Psoas muscle (tissue), 7 donors: ENCODE measurements at regions not wholly inside any gene's neighbourhood (a gene's known extent, or its start where the extent isn't known, plus 50 kb on each side); places are given as distances from the start of the nearest gene placed in this dataset.

Experiments
- ATAC-seq, 4 donors: fragments of 200-7000 bp; cut with Tn5 transposase; one replicate each; pipeline ENCODE4 v1.9.1; 2020; ENCODE audit warnings: moderate library complexity in 3 of 4, mild to moderate bottlenecking in 2 of 4
- DNase-seq, 2 donors: peaks; one replicate each; pipeline ENCODE4 v3.0.0-alpha.2; 2020
- H3K27ac ChIP-seq: fragments of 200-600 bp; one replicate; pipeline ENCODE4 v1.8.0; 2022
- H3K27me3 ChIP-seq, 3 donors: fragments of 200-600 bp in 1 of 3; one replicate each; pipeline versions ENCODE4 v1.6.1 to v1.8.0; 2013 to 2022; ENCODE audit warnings: low read length in 2 of 3, mild to moderate bottlenecking in 2 of 3, moderate library complexity in 1 of 3; ENCODE audit not compliant: insufficient read depth in 3 of 3
- H3K36me3 ChIP-seq, 2 donors: fragments of 200-600 bp in 1 of 2; one replicate each; pipeline versions ENCODE4 v1.6.1 to v1.8.0; 2013 to 2022; ENCODE audit warnings: low read depth in 1 of 2, mild to moderate bottlenecking in 1 of 2, moderate library complexity in 1 of 2; ENCODE audit not compliant: insufficient read depth in 1 of 2
- H3K4me1 ChIP-seq: fragments of 200-600 bp; one replicate; pipeline ENCODE4 v1.8.0; 2022
- H3K4me3 ChIP-seq: fragments of 200-600 bp; one replicate; pipeline ENCODE4 v1.8.0; 2022; ENCODE audit warnings: mild to moderate bottlenecking
- H3K9me3 ChIP-seq: fragments of 200-600 bp; one replicate; pipeline ENCODE4 v1.8.0; 2022
- CTCF ChIP-seq: fragments of 200-600 bp; IDR thresholded peaks from one replicate; pipeline ENCODE4 v1.8.0; 2022; ENCODE audit warnings: antibody characterized with exemption
- WGBS, 3 donors: extraction: QIAGEN DNeasy Blood & Tissue Kit; methylation state at CpG; one replicate each; pipeline versions ENCODE4 v1.1.6 to v1.1.7; 2013; 5-methylcytosine and 5-hydroxymethylcytosine counted together
- intact Hi-C, 2 donors: fragments of 100-400 bp; cut with DNase I; formaldehyde crosslinking; loops; one replicate each; pipeline versions ENCODE4 v1.11.0 to v1.14.2; 2022
- donor health status: healthy with polysubstance abuse.
- donor health status: DM: no; HTN: no; CAD: no; lungs with moderate emphysema.
- donor health status: Bipolar disorder and iron deficiency.
- donor health status: healthy.
- donor health status: DM: yes; HTN: yes; CAD: no.
- donor health status: DM: no; HTN: no; CAD: no.
- donor health status: DM: yes; HTN: yes; CAD: no.

GRCh38 chr4:4633431-4633830 lies 91.6 kb upstream of the STX18 start:
- Histone ChIP-seq H3K27me3 (peaks cover 0 to 3% (median 0%) of the 10 kb centered on the region in 3 donors), H3K27ac (no peak overlapping the region), H3K4me3 (no peak overlapping the region), H3K36me3 (no peaks in the 10 kb centered on the region), H3K9me3 (no peaks in the 10 kb centered on the region), H3K4me1 (no peaks in the 10 kb centered on the region)
- no peak for ATAC-seq
- intact Hi-C loops, result no loop called here
- 91 to 93% (median 92%) methylated on average over 3 of the region's 3 CpGs for WGBS, 3 donors
- TF ChIP-seq CTCF, result no peak
- no peak for DNase-seq

GRCh38 chr4:4631150-4631549 lies 89.3 kb upstream of the STX18 start:
- Histone ChIP-seq H3K27ac (no peak overlapping the region), H3K9me3 (no peaks in the 10 kb centered on the region), H3K27me3 (peaks cover 0 to 3% (median 0%) of the 10 kb centered on the region in 3 donors), H3K4me3 (no peak overlapping the region), H3K4me1 (no peaks in the 10 kb centered on the region), H3K36me3 (no peaks in the 10 kb centered on the region)
- intact Hi-C loops, result no loop called here
- DNase-seq (no peak), ATAC-seq (no peak)
- no peak for TF ChIP-seq CTCF

GRCh38 chr4:4627906-4628305 lies 86.1 kb upstream of the STX18 start:
- Histone ChIP-seq H3K27me3 (no peaks in the 10 kb centered on the region), H3K27ac (no peak overlapping the region), H3K4me1 (no peaks in the 10 kb centered on the region), H3K36me3 (no peaks in the 10 kb centered on the region), H3K4me3 (no peak overlapping the region), H3K9me3 (no peaks in the 10 kb centered on the region)
- whole genome bisulfite sequencing, 3 donors, result 88 to 92% (median 92%) methylated on average over 2 of the region's 2 CpGs
- TF ChIP-seq CTCF, result no peak
- no peak for ATAC-seq
- DNase-seq, result no peak
- intact Hi-C loops, result no loop called here

- no peak for TF ChIP-seq CTCF
Measured at GRCh38 chr4:4627111-4627510, 85.3 kb upstream of the STX18 start.

GRCh38 chr4:4625488-4625887 lies 83.6 kb upstream of the STX18 start:
- H3K4me3 ChIP-seq, result no peak overlapping the region
- no peak overlapping the region for H3K27ac ChIP-seq
- H3K9me3 ChIP-seq, result no peaks in the 10 kb centered on the region
- no peak for TF ChIP-seq CTCF
- H3K36me3 ChIP-seq, result no peaks in the 10 kb centered on the region
- 37 to 53% (median 43%) methylated on average over 5 of the region's 5 CpGs for WGBS, 3 donors
- ATAC-seq (no peak), DNase-seq (no peak)
- no peaks in the 10 kb centered on the region for H3K4me1 ChIP-seq
- intact Hi-C loops, result no loop called here
- no peaks in the 10 kb centered on the region for H3K27me3 ChIP-seq

More at GRCh38 chr4:4627111-4627510, 85.3 kb upstream of the STX18 start:
- intact Hi-C loops, result no loop called here
- Histone ChIP-seq H3K27ac (no peak overlapping the region), H3K4me3 (no peak overlapping the region), H3K36me3 (no peaks in the 10 kb centered on the region), H3K27me3 (no peaks in the 10 kb centered on the region), H3K4me1 (no peaks in the 10 kb centered on the region), H3K9me3 (no peaks in the 10 kb centered on the region)
- 62 to 71% (median 66%) methylated on average over 4 of the region's 4 CpGs for WGBS, 3 donors
- DNase-seq (no peak), ATAC-seq (no peak)
